Activated CD4-positive, alpha-beta memory T cell treated with anti-CD3 and anti-CD28 coated beads, Interleukin-2, amount 10 ng/mL, durations not matched to agents 7 days and 5 days (primary cell): ENCODE measurements at regions not wholly inside any gene's neighbourhood (a gene's known extent, or its start where the extent isn't known, plus 50 kb on each side); places are given as distances from the start of the nearest gene placed in this dataset.

Experiments used
- CTCF ChIA-PET: fragments of 350-600 bp; sonication (Branson Sonifier 250); formaldehyde crosslinking; loops from one replicate; lab custom pipeline; 2021; ENCODE audit warnings: antibody characterized with exemption, inconsistent platforms; lab: Charles Lee
- POLR2A ChIA-PET: fragments of 350-600 bp; sonication (Branson Sonifier 250); formaldehyde crosslinking; loops from one replicate; lab custom pipeline; 2021; ENCODE audit warnings: antibody characterized with exemption; lab: Charles Lee
- DNase-seq: peaks from one replicate; pipeline ENCODE4 v3.0.0-alpha.2; 2020
- H3K27ac Mint-ChIP-seq: one replicate; pipeline ENCODE4 v1.8.0; 2021; ENCODE audit warnings: mild to moderate bottlenecking, mixed read lengths
- H3K27me3 Mint-ChIP-seq: one replicate; pipeline ENCODE4 v1.8.0; 2021; ENCODE audit warnings: mixed read lengths
- H3K36me3 Mint-ChIP-seq: one replicate; pipeline ENCODE4 v1.8.0; 2021; ENCODE audit warnings: low read depth, mixed read lengths
- H3K4me1 Mint-ChIP-seq: one replicate; pipeline ENCODE4 v1.8.0; 2021; ENCODE audit warnings: mixed read lengths
- H3K4me3 Mint-ChIP-seq: one replicate; pipeline ENCODE4 v1.8.0; 2021; ENCODE audit warnings: mild to moderate bottlenecking, mixed read lengths
- H3K9me3 Mint-ChIP-seq: one replicate; pipeline ENCODE4 v1.8.0; 2021; ENCODE audit warnings: mixed read lengths

GRCh38 chr13:107216046-107216755, 648.3 kb upstream of the ARGLU1 start:
- Mint-ChIP-seq H3K9me3 (no peaks in the 10 kb centered on the region), H3K27ac (no peak overlapping the region), H3K4me1 (no peaks in the 10 kb centered on the region), H3K36me3 (no peaks in the 10 kb centered on the region), H3K4me3 (no peak overlapping the region), H3K27me3 (no peaks in the 10 kb centered on the region)
- ChIA-PET CTCF (no interaction called here), POLR2A (no interaction called here)
- DNase-seq, result no peak

- Mint-ChIP-seq H3K4me1 (no peaks in the 10 kb centered on the region), H3K27me3 (no peaks in the 10 kb centered on the region), H3K36me3 (no peaks in the 10 kb centered on the region), H3K27ac (no peak overlapping the region), H3K4me3 (no peak overlapping the region), H3K9me3 (no peaks in the 10 kb centered on the region)
- POLR2A ChIA-PET, result no interaction called here
- peak; percentile 50 for DNase-seq
- CTCF ChIA-PET, result interaction anchor here (0.9 to 2.3 kb wide), 4 partner anchors 8 to 945 kb away, joined by 3 to 10 read pairs (median 3); no protein-coding TSS in a partner anchor
Observed at GRCh38 chr13:107211073-107211472, 643.1 kb upstream of the ARGLU1 start.

- Mint-ChIP-seq H3K4me3 (no peak overlapping the region), H3K36me3 (no peaks in the 10 kb centered on the region), H3K27ac (no peak overlapping the region), H3K4me1 (no peaks in the 10 kb centered on the region), H3K27me3 (no peaks in the 10 kb centered on the region), H3K9me3 (no peaks in the 10 kb centered on the region)
- no peak for DNase-seq
- CTCF ChIA-PET, result interaction anchor here (1.1 to 2.3 kb wide), 2 partner anchors 8 to 15 kb away, joined by 3 to 10 read pairs; no protein-coding TSS in a partner anchor
- POLR2A ChIA-PET, result no interaction called here
Observed at GRCh38 chr13:107210723-107211030, 642.7 kb upstream of the ARGLU1 start.

GRCh38 chr13:107209824-107210722, 642.1 kb upstream of the ARGLU1 start:
- Mint-ChIP-seq H3K27ac (no peak overlapping the region), H3K27me3 (no peaks in the 10 kb centered on the region), H3K36me3 (no peaks in the 10 kb centered on the region), H3K9me3 (no peaks in the 10 kb centered on the region), H3K4me1 (no peaks in the 10 kb centered on the region), H3K4me3 (no peak overlapping the region)
- DNase-seq, result no peak
- CTCF ChIA-PET, result no interaction called here
- POLR2A ChIA-PET, result no interaction called here

GRCh38 chr13:107208889-107209288, 641.0 kb upstream of the ARGLU1 start:
- DNase-seq, result no peak
- no peaks in the 10 kb centered on the region for H3K27me3 Mint-ChIP-seq
- POLR2A ChIA-PET, result no interaction called here
- no peaks in the 10 kb centered on the region for H3K36me3 Mint-ChIP-seq
- H3K4me3 Mint-ChIP-seq, result no peak overlapping the region
- CTCF ChIA-PET, result interaction anchor here (1.1 kb wide), 1 partner anchor 9 kb away, joined by 3 read pairs; no protein-coding TSS in a partner anchor
- no peak overlapping the region for H3K27ac Mint-ChIP-seq
- H3K4me1 Mint-ChIP-seq, result no peaks in the 10 kb centered on the region
- no peaks in the 10 kb centered on the region for H3K9me3 Mint-ChIP-seq

- CTCF ChIA-PET, result interaction anchor here (1.2 kb wide), 1 partner anchor 950 kb away, joined by 4 read pairs; no protein-coding TSS in a partner anchor
- Mint-ChIP-seq H3K27me3 (no peaks in the 10 kb centered on the region), H3K4me3 (no peak overlapping the region), H3K4me1 (no peaks in the 10 kb centered on the region), H3K9me3 (no peaks in the 10 kb centered on the region), H3K27ac (no peak overlapping the region), H3K36me3 (no peaks in the 10 kb centered on the region)
- POLR2A ChIA-PET, result no interaction called here
- peak; percentile 60 for DNase-seq
Observed at GRCh38 chr13:107205318-107206104, 637.6 kb upstream of the ARGLU1 start.

- H3K27ac Mint-ChIP-seq, result no peak overlapping the region
- no peaks in the 10 kb centered on the region for H3K36me3 Mint-ChIP-seq
- no peaks in the 10 kb centered on the region for H3K27me3 Mint-ChIP-seq
- POLR2A ChIA-PET, result no interaction called here
- no peak overlapping the region for H3K4me3 Mint-ChIP-seq
- no peaks in the 10 kb centered on the region for H3K4me1 Mint-ChIP-seq
- H3K9me3 Mint-ChIP-seq, result no peaks in the 10 kb centered on the region
- CTCF ChIA-PET, result interaction anchor here (0.7 to 3.0 kb wide), 4 partner anchors 8 to 75 kb away, joined by 3 to 10 read pairs (median 6); no protein-coding TSS in a partner anchor
- DNase-seq, result no peak
Observed at GRCh38 chr13:107203146-107203847, 635.4 kb upstream of the ARGLU1 start.

GRCh38 chr13:107202371-107203023, 634.6 kb upstream of the ARGLU1 start:
- Mint-ChIP-seq H3K27me3 (no peaks in the 10 kb centered on the region), H3K27ac (no peak overlapping the region), H3K36me3 (no peaks in the 10 kb centered on the region), H3K4me3 (no peak overlapping the region), H3K4me1 (no peaks in the 10 kb centered on the region), H3K9me3 (no peaks in the 10 kb centered on the region)
- CTCF ChIA-PET, result interaction anchor here (1.1 to 3.0 kb wide), 4 partner anchors 9 to 15 kb away, joined by 3 to 10 read pairs (median 4); no protein-coding TSS in a partner anchor
- no peak for DNase-seq
- POLR2A ChIA-PET, result no interaction called here

- no peak overlapping the region for H3K4me3 Mint-ChIP-seq
- no peak overlapping the region for H3K27ac Mint-ChIP-seq
- no peaks in the 10 kb centered on the region for H3K36me3 Mint-ChIP-seq
- no peaks in the 10 kb centered on the region for H3K4me1 Mint-ChIP-seq
- no peaks in the 10 kb centered on the region for H3K9me3 Mint-ChIP-seq
- CTCF ChIA-PET, result interaction anchor here (1.7 kb wide), 1 partner anchor 8 kb away, joined by 3 read pairs; no protein-coding TSS in a partner anchor
- H3K27me3 Mint-ChIP-seq, result no peaks in the 10 kb centered on the region
- no peak for DNase-seq
- POLR2A ChIA-PET, result no interaction called here
Observed at GRCh38 chr13:107200491-107200890, 632.6 kb upstream of the ARGLU1 start.

GRCh38 chr13:107192289-107192688, 624.4 kb upstream of the ARGLU1 start:
- H3K27me3 Mint-ChIP-seq, result no peaks in the 10 kb centered on the region
- ChIA-PET CTCF (no interaction called here), POLR2A (no interaction called here)
- H3K9me3 Mint-ChIP-seq, result no peaks in the 10 kb centered on the region
- H3K4me3 Mint-ChIP-seq, result no peak overlapping the region
- no peaks in the 10 kb centered on the region for H3K4me1 Mint-ChIP-seq
- H3K27ac Mint-ChIP-seq, result no peak overlapping the region
- no peak for DNase-seq
- no peaks in the 10 kb centered on the region for H3K36me3 Mint-ChIP-seq

- Mint-ChIP-seq H3K36me3 (no peaks in the 10 kb centered on the region), H3K4me3 (no peak overlapping the region), H3K4me1 (no peaks in the 10 kb centered on the region), H3K27me3 (no peaks in the 10 kb centered on the region), H3K27ac (no peak overlapping the region), H3K9me3 (no peaks in the 10 kb centered on the region)
- DNase-seq, result no peak
- POLR2A ChIA-PET, result no interaction called here
- CTCF ChIA-PET, result no interaction called here
Observed at GRCh38 chr13:107190065-107190464, 622.1 kb upstream of the ARGLU1 start.

- ChIA-PET CTCF (no interaction called here), POLR2A (no interaction called here)
- no peaks in the 10 kb centered on the region for H3K36me3 Mint-ChIP-seq
- no peak overlapping the region for H3K27ac Mint-ChIP-seq
- peaks cover 8% of the 10 kb centered on the region for H3K9me3 Mint-ChIP-seq
- H3K4me1 Mint-ChIP-seq, result no peaks in the 10 kb centered on the region
- no peaks in the 10 kb centered on the region for H3K27me3 Mint-ChIP-seq
- no peak overlapping the region for H3K4me3 Mint-ChIP-seq
- no peak for DNase-seq
Observed at GRCh38 chr13:107185889-107186288, 618.0 kb upstream of the ARGLU1 start.
